ENCODE measurements at regions not wholly inside any gene's neighbourhood (a gene's known extent, or its start where the extent isn't known, plus 50 kb on each side); places are given as distances from the start of the nearest gene placed in this dataset.
A peak's percentile ranks its signal among the peaks of the same experiment; 100 is the strongest.

DNA sequence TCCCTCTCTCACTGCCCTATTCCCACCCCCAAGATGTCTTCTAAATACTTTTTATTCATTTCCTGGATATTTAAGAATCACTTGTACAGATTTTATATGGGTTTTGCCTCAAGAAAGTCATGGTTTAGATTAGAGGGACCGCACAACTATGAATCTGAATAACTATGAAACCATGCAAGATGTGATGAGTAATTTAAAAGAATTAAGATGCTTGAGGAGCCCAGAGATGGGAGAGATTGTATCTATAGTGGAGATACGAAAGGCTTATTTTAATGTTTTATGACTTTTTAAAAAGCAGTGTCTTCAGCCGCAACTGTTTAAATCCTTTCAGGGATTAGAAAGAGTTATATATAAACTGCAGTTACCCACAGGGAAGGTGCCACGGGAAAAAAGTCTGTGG is 324.1 kb downstream of the LPIN1 start:
- FAIRE-seq: no peak

GRCh38 chr2:12071318-12071717 is 324.9 kb downstream of the LPIN1 start:
- FAIRE-seq (peak; percentile 67), DNase-seq (ENCODE audit: extremely low spot score, insufficient read length, low read depth) (no peak)

More for the DNA sequence above, 324.1 kb downstream of the LPIN1 start:
- DNase-seq (ENCODE audit: extremely low spot score, insufficient read length, low read depth): no peak

DNA sequence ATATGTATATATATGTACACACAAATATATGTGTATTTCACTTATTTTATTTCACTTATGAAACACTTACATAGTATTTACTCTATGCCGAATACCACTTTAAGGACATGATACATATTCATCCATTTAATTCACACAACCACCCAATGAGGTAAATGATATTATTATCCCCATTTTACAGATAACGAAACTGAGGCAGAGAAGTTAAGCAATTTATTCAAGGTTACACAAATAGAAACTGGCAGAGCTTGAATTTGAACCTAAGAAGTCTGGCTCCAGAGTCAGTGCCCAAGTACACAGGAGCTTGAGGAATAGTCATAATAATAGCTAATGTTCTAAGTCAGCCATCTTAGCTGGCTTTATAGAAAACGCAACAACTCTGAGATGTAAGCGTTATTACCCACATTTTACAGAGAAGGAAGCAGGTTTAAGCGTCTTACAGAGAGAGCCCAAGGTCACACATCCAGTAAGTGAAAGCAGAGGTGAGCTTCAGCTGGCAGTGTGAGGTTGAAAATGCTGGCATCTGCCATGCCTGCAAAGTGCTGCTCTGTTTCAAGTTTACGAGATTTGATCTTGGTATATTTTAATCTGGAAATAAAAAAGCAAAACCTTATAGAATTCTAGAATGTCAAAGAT is 326.9 kb downstream of the LPIN1 start:
- DNase-seq (ENCODE audit: extremely low spot score, insufficient read length, low read depth) (no peak), FAIRE-seq (no peak)

DNA sequence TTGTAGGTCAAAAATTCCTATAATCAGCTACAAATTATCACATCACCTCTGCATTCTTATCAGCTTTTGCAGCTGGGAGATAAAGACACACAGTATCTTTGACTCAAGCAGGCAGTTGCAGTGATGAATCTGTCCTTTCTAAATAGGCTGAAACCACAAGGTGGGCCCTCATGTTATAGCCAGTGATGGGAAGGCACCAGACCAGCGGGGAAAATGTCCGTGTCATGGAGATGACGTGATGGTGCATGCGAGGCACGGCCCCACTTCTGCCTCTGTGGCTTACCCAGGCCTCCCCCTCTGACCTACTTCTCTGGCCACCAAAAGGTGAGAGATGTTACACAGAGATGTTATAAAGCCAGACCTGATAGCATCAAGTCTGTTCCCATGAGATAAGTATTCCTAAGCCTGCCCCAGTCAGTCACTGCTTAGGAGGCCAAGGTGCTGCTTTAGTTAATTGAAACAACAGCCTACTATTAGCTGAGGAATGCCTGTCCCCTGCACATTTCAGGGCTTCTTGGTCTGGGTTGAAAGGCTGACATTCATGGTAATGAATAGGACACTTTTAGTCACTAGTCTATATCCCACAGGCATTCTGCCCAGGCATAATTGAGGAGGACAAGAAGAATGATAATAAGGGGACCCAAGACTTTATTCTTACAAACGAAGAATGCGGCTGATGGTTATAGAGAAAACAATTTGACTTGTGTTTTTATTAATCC is 327.9 kb downstream of the LPIN1 start:
- FAIRE-seq (no peak), DNase-seq (ENCODE audit: extremely low spot score, insufficient read length, low read depth) (no peak)

GRCh38 chr2:12074845-12075217 is 328.4 kb downstream of the LPIN1 start:
- no peak for DNase-seq (ENCODE audit: extremely low spot score, insufficient read length, low read depth)
- no peak for FAIRE-seq

DNA sequence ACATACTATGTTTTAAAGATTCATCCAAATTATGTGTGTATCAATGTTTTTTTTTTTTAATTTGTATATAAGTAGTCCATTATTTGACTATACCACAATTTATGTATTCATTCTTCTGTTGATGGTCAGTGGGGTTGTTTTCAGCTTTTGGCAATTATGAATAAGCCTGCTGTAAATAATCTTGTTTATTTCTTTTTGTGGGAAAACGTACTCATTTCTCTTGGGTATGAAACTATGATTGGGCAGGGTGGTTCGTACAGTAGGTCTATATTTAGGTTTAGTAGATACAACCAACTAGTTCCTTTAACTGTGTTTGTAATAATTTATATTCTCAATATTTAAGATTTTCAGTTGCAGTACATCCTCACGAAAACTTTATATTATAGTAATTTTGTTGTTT is 329.2 kb downstream of the LPIN1 start:
- no peak for DNase-seq (ENCODE audit: extremely low spot score, insufficient read length, low read depth)
- FAIRE-seq: no peak

- no peak for DNase-seq (ENCODE audit: extremely low spot score, insufficient read length, low read depth)
- no peak for FAIRE-seq
Measured at GRCh38 chr2:12076810-12077209, 330.4 kb downstream of the LPIN1 start.

DNA sequence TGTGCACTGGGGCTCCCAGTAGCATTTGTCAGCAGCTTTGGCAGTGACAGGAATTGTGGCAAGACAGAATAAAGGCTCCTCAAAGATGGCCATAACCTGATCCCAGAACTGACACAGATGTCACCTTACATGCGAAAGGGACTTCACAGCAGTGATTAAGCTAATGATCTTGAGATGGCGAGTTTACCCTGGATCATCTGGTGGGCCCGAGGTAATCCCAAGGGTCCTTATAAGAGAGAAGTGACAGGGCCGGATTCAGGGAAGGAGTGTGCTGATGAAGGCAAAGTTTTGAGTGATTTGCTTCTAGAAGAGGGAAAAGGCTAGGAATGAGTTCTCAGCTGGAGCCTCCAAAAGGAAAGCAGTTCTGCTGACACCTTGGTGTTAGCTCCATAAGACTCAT is 333.9 kb downstream of the LPIN1 start:
- DNase-seq (ENCODE audit: extremely low spot score, insufficient read length, low read depth) (no peak), FAIRE-seq (no peak)

GRCh38 chr2:12081481-12082210 is 335.2 kb downstream of the LPIN1 start:
- no peak for FAIRE-seq
- DNase-seq (ENCODE audit: extremely low spot score, insufficient read length, low read depth): no peak

DNA sequence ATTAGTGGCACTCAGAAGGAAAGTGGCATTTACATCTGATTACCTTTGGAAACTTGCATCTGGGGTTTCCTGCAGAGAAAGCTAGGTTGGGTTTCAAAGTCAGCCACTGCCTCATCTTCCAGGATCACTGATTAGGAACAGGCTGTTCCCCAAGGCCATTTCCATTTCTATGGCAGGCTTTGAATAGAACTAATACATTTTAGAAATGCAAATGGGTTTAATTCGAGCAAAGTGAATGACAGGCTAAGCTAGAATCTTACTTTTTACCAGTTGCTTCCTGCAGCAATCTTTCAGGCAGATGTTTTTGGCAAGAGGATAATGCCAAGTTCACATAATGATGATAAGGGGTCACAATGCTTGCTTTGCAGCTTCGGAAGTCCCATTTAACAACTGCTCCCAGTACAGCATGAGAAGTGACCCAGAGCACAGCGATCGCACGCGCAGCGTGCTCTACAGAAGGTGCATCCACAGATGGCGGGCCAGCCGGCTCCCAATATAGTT is 336.7 kb downstream of the LPIN1 start:
- FAIRE-seq: no peak
- DNase-seq (ENCODE audit: extremely low spot score, insufficient read length, low read depth): no peak

- no peak for FAIRE-seq
- DNase-seq (ENCODE audit: extremely low spot score, insufficient read length, low read depth): no peak
Measured at GRCh38 chr2:12083713-12084419, 337.4 kb downstream of the LPIN1 start.

GRCh38 chr2:12087175-12087574 is 340.7 kb downstream of the LPIN1 start:
- DNase-seq (ENCODE audit: extremely low spot score, insufficient read length, low read depth): no peak

DNA sequence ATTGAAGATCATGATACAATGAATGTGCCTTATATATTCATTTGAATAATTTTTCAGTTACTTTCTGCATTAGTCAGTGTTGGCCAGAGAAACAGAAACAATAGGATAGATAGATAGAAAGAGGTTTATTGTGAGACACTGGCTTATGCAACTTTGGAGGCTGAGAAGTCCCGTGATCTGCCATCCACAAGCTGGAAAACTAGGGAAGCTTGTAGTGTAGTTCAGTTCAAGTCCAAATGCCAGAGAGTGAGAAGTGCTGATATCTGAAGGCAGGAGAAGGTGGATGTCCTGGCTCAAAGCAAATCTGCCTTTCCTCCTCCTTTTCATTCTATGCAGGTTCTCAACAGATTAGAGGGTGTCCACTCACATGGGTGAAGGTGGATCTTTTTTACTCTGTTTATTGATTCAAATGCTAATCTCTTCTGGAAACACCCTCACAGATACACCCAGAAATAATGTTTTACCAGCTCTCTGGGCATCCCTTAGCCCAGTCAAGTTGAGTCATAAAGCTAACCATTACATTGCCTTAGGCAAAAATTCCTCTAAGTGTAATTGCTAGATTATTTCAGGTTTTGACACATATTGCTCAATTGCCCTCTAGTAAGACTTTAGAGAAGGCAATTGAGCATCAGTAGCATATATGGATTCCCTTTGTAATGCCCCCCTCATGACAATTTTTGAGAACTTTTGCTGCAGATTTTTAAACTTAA is 341.4 kb downstream of the LPIN1 start:
- no peak for DNase-seq (ENCODE audit: extremely low spot score, insufficient read length, low read depth)
- FAIRE-seq: no peak

More at GRCh38 chr2:12087175-12087574, 340.7 kb downstream of the LPIN1 start:
- FAIRE-seq: no peak

- FAIRE-seq (no peak), DNase-seq (ENCODE audit: extremely low spot score, insufficient read length, low read depth) (no peak)
Measured at GRCh38 chr2:12089001-12089400, 342.6 kb downstream of the LPIN1 start.

GRCh38 chr2:12089496-12089895 is 343.1 kb downstream of the LPIN1 start:
- DNase-seq (ENCODE audit: extremely low spot score, insufficient read length, low read depth): no peak
- no peak for FAIRE-seq

DNA sequence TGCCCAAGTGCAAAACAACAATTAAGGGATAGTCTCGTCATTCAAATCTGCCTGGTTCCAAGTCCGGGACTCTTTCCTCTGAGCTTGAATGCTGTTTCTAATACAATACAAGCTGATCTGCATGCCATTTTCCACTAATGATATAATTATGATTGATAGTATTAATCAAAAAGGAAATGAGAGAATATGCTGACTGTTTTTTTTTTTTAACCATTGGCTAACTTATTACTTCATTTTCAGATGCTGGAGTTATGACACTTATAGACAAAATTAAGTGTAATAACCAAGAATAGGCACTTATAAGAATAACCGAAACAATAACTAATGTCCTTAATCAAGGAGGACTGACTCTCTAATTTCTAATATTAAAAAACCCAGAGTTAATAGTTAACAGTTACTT is 343.6 kb downstream of the LPIN1 start:
- no peak for FAIRE-seq
- no peak for DNase-seq (ENCODE audit: extremely low spot score, insufficient read length, low read depth)

DNA sequence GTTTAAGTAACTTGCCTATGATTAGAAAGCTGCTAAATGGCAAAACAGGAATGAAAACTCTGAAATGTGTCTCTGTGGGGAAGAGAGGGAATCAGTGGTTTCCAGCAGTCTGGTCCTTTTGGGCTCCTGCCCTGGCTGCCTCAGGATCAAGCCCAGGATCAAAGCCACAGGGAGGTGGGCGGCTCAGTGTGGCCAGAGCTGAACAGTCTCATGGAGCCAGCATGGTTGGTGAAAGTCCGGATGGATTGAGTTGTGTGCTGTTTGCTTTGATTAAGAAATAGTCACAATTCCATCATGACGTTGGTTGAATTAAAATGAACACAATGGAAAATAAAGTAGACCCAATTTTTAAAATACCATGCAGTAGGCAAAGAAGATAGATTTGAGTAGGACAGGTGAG is 344.2 kb downstream of the LPIN1 start:
- no peak for FAIRE-seq
- DNase-seq (ENCODE audit: extremely low spot score, insufficient read length, low read depth): no peak

DNA sequence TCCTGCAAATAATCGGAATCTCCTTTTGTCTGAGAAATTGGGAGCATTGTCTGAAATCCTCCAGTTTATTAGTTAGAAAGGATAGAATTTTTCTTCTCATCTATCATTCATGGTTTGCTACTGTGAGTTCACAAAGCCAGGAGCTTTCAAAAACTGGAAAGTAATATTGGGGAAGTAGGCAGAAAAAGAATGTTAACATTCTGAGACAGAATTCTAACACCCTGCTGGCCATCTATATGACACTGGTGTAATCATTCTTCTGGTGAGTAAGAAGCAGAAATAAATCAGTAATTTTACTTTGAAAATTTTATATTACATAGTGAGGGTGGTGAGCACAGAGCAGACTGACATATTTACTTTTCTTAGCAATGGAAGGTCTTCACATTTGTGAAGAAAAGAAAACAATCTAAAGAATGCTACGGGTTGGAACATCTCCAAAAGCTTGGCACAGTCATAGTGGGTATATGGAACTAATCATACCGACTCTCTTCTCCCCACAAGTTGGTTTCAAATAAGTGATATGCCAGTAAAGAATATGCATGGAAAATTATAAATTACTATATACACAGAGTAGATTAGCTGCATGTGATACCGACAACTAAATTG is 344.9 kb downstream of the LPIN1 start:
- DNase-seq (ENCODE audit: extremely low spot score, insufficient read length, low read depth) (no peak), FAIRE-seq (no peak)

DNA sequence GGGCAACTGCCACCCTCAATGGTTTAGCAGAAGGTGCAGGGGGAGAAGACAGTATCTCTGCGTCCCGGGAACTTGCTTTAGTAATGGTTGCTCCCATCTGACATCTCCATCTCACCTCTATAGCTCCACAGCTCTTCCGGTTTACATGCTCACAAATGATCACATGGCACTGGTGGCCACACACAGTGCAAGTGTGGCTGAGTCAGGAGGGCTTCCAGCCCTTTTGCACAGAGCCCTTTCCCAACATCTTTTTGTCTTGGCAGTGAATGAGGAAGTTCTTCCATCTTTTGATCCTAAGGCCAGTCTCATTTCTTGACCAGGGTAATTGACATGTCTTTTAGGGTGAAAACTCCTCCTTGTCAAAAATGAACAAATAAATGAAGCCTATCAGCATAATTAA is 347.7 kb downstream of the LPIN1 start:
- DNase-seq (ENCODE audit: extremely low spot score, insufficient read length, low read depth) (no peak), FAIRE-seq (no peak)
